GM18951 (cell line): ENCODE measurements at regions not wholly inside any gene's neighbourhood (a gene's known extent, or its start where the extent isn't known, plus 50 kb on each side); places are given as distances from the start of the nearest gene placed in this dataset.

Experiments used
- POLR2A ChIP-seq: IDR thresholded peaks from 4 replicates; pipeline ENCODE4 v1.6.1; 2011; ENCODE audit warnings: mild to moderate bottlenecking; ENCODE audit not compliant: insufficient read length, insufficient read depth; ENCODE audit errors: extremely low read depth
- in situ Hi-C: fragments of 300-500 bp; cut with MboI; formaldehyde crosslinking; loops from one replicate; pipeline ENCODE4 v1.12.0; 2022; ENCODE audit warnings: low sequenced_read_pairs, mixed read lengths, inconsistent platforms; ENCODE audit not compliant: unreplicated experiment

GRCh38 chr3:64331605-64332004, 106.3 kb upstream of the PRICKLE2 start:
- no peak for TF ChIP-seq POLR2A
- in situ Hi-C loops: no loop called here

GRCh38 chr3:64329037-64329436, 103.8 kb upstream of the PRICKLE2 start:
- no peak for TF ChIP-seq POLR2A
- in situ Hi-C loops: no loop called here

GRCh38 chr3:64327100-64327804, 102.0 kb upstream of the PRICKLE2 start:
- TF ChIP-seq POLR2A: no peak
- in situ Hi-C loops: no loop called here

GRCh38 chr3:64321747-64322146, 96.5 kb upstream of the PRICKLE2 start:
- in situ Hi-C loops: no loop called here

GRCh38 chr3:64319391-64319790, 94.1 kb upstream of the PRICKLE2 start:
- no peak for TF ChIP-seq POLR2A
- in situ Hi-C loops: no loop called here

More at GRCh38 chr3:64321747-64322146, 96.5 kb upstream of the PRICKLE2 start:
- TF ChIP-seq POLR2A: no peak

- in situ Hi-C loops: no loop called here
- TF ChIP-seq POLR2A: no peak
Measured at GRCh38 chr3:64318668-64319271, 93.5 kb upstream of the PRICKLE2 start.

- TF ChIP-seq POLR2A: no peak
- in situ Hi-C loops: no loop called here
Measured at GRCh38 chr3:64318001-64318400, 92.7 kb upstream of the PRICKLE2 start.

- no peak for TF ChIP-seq POLR2A
- in situ Hi-C loops: no loop called here
Measured at GRCh38 chr3:64316971-64317370, 91.7 kb upstream of the PRICKLE2 start.

- in situ Hi-C loops: no loop called here
- TF ChIP-seq POLR2A: no peak
Measured at GRCh38 chr3:64311424-64312061, 86.3 kb upstream of the PRICKLE2 start.

- no peak for TF ChIP-seq POLR2A
- in situ Hi-C loops: no loop called here
Measured at GRCh38 chr3:64308931-64309330, 83.7 kb upstream of the PRICKLE2 start.

GRCh38 chr3:64306745-64307144, 81.5 kb upstream of the PRICKLE2 start:
- in situ Hi-C loops: no loop called here
- no peak for TF ChIP-seq POLR2A

- no peak for TF ChIP-seq POLR2A
- in situ Hi-C loops: no loop called here
Measured at GRCh38 chr3:64305731-64306130, 80.5 kb upstream of the PRICKLE2 start.

GRCh38 chr3:64304828-64305410, 79.7 kb upstream of the PRICKLE2 start:
- TF ChIP-seq POLR2A: no peak
- in situ Hi-C loops: no loop called here
